Ascending aorta (tissue), 2 donors: ENCODE measurements at regions not wholly inside any gene's neighbourhood (a gene's known extent, or its start where the extent isn't known, plus 50 kb on each side); places are given as distances from the start of the nearest gene placed in this dataset.

ENCODE experiments used
- DNase-seq, 2 donors: peaks; one replicate each; pipeline ENCODE4 v3.0.0-alpha.2; 2019; ENCODE audit warnings: low spot score in 2 of 2
- H3K27ac ChIP-seq, 2 donors: fragments of 200-600 bp; sonication (generic); one replicate each; pipeline ENCODE4 v1.5.1; 2016 to 2017; ENCODE audit warnings: mild to moderate bottlenecking in 1 of 2
- H3K27me3 ChIP-seq: fragments of 200-600 bp; sonication (generic); one replicate; pipeline ENCODE4 v1.5.1; 2017
- H3K36me3 ChIP-seq, 2 donors: fragments of 200-600 bp; sonication (generic); one replicate each; pipeline ENCODE4 v1.5.1; 2016
- H3K4me1 ChIP-seq, 2 donors: fragments of 200-600 bp; sonication (generic); one replicate each; pipeline ENCODE4 v1.5.1; 2016 to 2017; ENCODE audit warnings: mild to moderate bottlenecking in 1 of 2
- H3K4me3 ChIP-seq, 2 donors: fragments of 200-600 bp; sonication (generic); one replicate each; pipeline ENCODE4 v1.5.1; 2016 to 2017; ENCODE audit warnings: mild to moderate bottlenecking in 1 of 2
- H3K9me3 ChIP-seq, 2 donors: fragments of 200-600 bp; sonication (generic); one replicate each; pipeline ENCODE4 v1.5.1; 2016
- intact Hi-C: fragments of 100-400 bp; cut with DNase I; formaldehyde crosslinking; loops from one replicate; pipeline ENCODE4 v1.15.1; 2023
- TF ChIP-seq, protein P1 (sequence below), 3 experiments: fragments of 200-600 bp in 2 of 3; fragments of 450-650 bp in 1 of 3; sonication (generic) in 2 of 3; IDR thresholded peaks; one replicate each; pipeline ENCODE4 v1.5.1; 2016 to 2019; ENCODE audit warnings: antibody characterized with exemption in 3 of 3, mild to moderate bottlenecking in 1 of 3, moderate library complexity in 1 of 3

DNA sequence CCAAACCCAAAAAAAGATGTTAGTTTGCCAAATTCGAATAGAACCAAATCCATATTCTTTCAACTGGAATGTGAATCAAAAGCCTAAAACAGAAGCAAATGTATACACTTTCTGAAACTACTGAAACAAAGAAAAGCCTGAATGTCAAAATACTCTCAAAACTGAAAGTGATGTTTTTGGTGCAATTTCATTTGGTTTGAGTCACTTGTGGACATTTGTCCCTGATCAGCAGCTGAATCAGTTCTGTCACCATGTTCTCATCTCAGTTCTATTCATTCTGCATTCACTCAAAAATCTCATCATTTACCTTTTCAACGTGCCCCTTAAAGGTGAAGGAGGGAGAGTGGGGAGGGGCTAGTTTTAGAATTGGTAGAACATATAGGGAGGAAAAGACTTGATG lies 266.8 kb downstream of the ABHD5 start:
- H3K9me3 ChIP-seq: no peaks in the 10 kb centered on the region
- TF ChIP-seq, protein P1, sequence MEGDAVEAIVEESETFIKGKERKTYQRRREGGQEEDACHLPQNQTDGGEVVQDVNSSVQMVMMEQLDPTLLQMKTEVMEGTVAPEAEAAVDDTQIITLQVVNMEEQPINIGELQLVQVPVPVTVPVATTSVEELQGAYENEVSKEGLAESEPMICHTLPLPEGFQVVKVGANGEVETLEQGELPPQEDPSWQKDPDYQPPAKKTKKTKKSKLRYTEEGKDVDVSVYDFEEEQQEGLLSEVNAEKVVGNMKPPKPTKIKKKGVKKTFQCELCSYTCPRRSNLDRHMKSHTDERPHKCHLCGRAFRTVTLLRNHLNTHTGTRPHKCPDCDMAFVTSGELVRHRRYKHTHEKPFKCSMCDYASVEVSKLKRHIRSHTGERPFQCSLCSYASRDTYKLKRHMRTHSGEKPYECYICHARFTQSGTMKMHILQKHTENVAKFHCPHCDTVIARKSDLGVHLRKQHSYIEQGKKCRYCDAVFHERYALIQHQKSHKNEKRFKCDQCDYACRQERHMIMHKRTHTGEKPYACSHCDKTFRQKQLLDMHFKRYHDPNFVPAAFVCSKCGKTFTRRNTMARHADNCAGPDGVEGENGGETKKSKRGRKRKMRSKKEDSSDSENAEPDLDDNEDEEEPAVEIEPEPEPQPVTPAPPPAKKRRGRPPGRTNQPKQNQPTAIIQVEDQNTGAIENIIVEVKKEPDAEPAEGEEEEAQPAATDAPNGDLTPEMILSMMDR (IDR thresholded peaks at IDR 0.05): no peak
- intact Hi-C loops: no loop called here
- no peak for DNase-seq
- no peaks in the 10 kb centered on the region for H3K36me3 ChIP-seq
- H3K4me3 ChIP-seq: no peak overlapping the region
- peaks cover 4% of the 10 kb centered on the region for H3K27me3 ChIP-seq
- H3K27ac ChIP-seq: no peak overlapping the region
- peaks cover 0 to 5% of the 10 kb centered on the region in 2 donors for H3K4me1 ChIP-seq

DNA sequence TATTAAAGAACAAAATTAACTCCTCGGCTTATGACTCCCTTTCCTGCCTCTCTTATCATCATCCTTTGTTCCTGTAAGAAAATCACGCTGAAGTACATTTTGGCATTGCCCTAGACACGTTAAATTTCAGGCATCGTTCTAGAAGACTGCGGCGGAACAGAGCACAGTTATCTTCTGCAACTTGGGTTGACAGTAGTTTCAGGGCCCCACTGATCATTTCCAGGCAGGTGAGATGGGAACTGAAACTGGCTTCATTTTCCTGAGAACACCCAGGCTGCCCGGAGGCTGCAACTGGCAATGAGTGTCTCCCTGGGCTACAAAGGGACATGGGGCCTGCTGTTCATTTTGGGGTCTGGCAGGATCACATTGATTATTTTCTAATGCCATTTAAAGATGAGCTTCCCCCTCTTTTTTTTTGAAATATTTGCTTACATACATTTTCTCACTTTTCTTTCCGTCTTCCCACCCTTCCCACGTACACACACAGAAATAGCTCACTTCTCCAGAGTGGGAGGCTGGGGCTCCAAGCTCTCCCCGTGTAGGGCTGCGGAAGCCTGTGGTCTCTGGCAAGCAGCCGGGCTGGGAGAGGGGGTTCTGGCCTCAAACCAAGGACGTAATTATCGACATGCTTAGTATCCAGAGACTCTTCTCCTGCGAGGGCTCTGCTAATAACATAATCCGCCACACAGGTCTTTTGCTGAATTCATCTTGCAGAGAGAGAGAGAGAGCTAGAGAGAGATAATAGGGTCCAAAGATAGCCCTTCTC lies 267.4 kb downstream of the ABHD5 start:
- H3K9me3 ChIP-seq: no peaks in the 10 kb centered on the region
- H3K27ac ChIP-seq: no peak overlapping the region
- no peak overlapping the region for H3K4me3 ChIP-seq
- intact Hi-C loops: no loop called here
- H3K4me1 ChIP-seq: peaks cover 0 to 5% of the 10 kb centered on the region in 2 donors
- TF ChIP-seq, protein P1 (IDR thresholded peaks at IDR 0.05): no peak
- no peaks in the 10 kb centered on the region for H3K36me3 ChIP-seq
- DNase-seq: no peak
- H3K27me3 ChIP-seq: peaks cover 4% of the 10 kb centered on the region

DNA sequence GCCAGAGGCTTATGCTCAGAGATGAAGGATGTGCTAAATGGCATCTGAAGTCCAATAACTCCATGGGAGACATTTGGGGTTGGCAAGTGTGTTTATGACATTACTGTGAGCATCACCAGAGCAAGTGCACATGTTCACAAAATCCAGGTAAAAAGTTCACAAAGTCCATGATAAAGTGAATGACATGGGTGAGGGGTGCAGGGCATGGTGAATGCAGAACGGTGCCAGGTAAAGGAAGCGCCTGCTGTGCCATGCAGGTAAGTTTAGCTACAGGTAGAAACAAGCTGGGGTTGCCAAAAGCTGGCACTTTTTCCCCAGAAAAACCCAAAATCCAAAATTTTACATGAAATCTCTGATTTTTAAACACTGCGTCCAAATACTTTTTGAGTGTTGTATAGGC lies 268.2 kb downstream of the ABHD5 start:
- H3K36me3 ChIP-seq: no peaks in the 10 kb centered on the region
- no peak overlapping the region for H3K27ac ChIP-seq
- intact Hi-C loops: no loop called here
- H3K27me3 ChIP-seq: peaks cover 4% of the 10 kb centered on the region
- TF ChIP-seq, protein P1 (IDR thresholded peaks at IDR 0.05): no peak
- no peak for DNase-seq
- no peak overlapping the region for H3K4me3 ChIP-seq
- peaks cover 0 to under 1% of the 10 kb centered on the region in 2 donors for H3K4me1 ChIP-seq
- no peaks in the 10 kb centered on the region for H3K9me3 ChIP-seq

DNA sequence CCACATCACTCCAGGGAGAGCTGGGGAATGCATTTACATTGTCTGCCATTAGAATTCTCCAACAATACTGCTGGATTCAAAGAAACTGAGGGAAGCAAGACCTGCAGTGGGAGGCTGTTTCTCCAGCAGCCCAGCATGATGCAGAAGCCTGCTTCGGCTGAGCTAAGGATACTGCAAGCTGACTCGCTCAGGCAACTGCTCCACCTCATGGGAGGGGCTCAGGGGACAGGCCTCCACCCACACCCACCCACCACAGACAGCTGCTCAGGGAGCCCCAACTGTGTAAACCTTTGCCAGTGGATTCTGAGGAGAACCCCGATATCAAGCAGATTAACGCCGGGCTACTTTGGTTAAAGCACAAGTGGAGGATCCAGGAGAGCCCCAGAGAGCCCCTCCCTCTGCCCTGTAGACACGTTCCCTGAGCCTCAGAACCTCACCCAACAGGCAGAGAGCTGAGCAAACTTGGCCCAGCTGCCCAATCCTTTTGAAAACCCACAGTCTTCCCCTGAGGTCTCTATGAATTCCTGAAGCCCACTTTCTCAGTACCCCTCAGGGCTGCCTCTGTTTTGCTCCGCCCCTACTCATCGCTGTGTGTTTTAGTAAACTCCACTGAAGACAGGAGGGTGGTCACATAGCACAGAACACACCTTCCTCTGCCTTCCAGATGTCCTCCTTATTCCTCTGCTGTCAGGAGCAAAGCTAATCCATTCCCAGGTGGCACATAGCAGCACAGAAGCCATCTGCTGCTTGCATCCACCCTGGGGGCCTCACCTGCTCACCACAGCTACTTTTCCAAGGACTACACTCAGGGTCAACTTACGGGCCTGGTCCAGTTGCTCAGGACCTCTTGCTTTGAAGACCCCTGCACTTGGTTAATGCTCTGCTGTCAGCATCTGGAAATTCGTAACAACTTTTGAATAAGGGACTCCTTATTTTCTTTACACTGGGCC lies 269.0 kb downstream of the ABHD5 start:
- H3K36me3 ChIP-seq: no peaks in the 10 kb centered on the region
- no peak for DNase-seq
- H3K4me1 ChIP-seq: no peaks in the 10 kb centered on the region
- H3K9me3 ChIP-seq: no peaks in the 10 kb centered on the region
- no peak overlapping the region for H3K4me3 ChIP-seq
- H3K27me3 ChIP-seq: peaks cover 4% of the 10 kb centered on the region
- intact Hi-C loops: no loop called here
- no peak overlapping the region for H3K27ac ChIP-seq
- TF ChIP-seq, protein P1 (IDR thresholded peaks at IDR 0.05): no peak

DNA sequence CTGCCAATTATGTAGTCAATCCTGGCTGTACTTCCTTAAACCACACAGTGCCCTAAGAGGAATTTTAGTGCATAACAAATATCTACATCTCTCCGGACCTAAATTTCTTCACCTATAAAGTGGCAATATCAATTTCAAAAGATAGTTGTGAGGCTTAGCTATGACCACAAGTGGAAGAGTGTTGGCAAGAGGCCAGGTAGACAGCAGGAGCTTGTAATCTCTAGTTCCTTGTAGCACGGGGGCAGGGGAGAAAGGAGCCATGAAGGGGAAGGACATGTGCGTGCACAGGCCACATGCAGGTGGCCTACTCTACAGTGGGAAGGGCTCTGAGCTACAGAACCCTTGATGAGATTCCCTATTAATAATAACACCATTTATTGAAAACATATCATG lies 269.7 kb downstream of the ABHD5 start:
- Histone ChIP-seq H3K27me3 (peaks cover 4% of the 10 kb centered on the region), H3K36me3 (no peaks in the 10 kb centered on the region)

More for the DNA sequence above, 269.7 kb downstream of the ABHD5 start:
- TF ChIP-seq, protein P1 (IDR thresholded peaks at IDR 0.05): no peak
- Histone ChIP-seq H3K9me3 (no peaks in the 10 kb centered on the region), H3K4me1 (no peaks in the 10 kb centered on the region), H3K4me3 (no peak overlapping the region), H3K27ac (no peak overlapping the region)
- intact Hi-C loops: no loop called here
- no peak for DNase-seq
